Skeletal muscle cell (primary cell): ENCODE measurements at regions not wholly inside any gene's neighbourhood (a gene's known extent, or its start where the extent isn't known, plus 50 kb on each side); places are given as distances from the start of the nearest gene placed in this dataset.

Experiments
- DNase-seq: peaks from one replicate; pipeline ENCODE4 v3.0.0-alpha.2; 2010; ENCODE audit warnings: low read depth
- H3K4me3 ChIP-seq: 2 replicates; pipeline ENCODE4 v1.5.1; 2011; ENCODE audit warnings: low read depth, mild to moderate bottlenecking, control low read depth, low read length, moderate library complexity

DNA sequence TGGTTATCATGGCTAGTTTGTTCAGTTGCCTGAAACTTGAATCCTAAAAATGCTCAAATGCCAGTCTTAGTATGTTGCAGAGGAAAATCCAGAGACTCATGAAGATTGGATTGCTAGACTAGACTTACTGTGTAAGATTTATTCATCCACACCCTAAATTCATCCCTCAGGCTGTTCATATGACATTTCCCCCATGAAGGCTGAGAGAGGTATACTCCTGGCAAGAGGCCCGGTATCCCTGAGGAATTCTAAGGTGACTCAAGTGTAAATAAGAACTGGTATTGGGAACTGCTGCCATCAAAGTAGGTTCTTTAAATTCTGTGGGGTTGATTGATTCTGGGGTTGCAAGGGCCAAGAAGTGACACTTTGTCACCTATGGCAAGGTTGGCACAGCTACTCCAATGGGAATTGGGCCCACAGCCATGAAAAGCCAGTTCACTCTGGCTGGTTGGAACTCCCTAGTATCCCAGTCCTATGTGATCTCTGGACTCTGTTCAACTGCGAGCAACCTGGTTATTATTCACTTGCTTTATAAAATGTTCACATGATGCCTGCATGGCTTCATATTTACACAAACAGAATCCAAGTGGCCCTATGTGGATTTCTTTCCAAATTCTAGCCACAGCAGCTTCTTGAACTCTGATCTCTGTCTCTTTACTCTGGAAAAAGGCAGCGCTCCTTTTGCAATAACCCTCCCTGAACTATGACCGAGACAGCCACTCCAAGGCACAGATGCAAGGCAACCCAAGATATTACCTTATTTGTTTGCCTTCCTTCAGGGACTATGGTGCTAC is 429.1 kb downstream of the CBLN2 start:
- H3K4me3 ChIP-seq: no peak overlapping the region
- no peak for DNase-seq

DNA sequence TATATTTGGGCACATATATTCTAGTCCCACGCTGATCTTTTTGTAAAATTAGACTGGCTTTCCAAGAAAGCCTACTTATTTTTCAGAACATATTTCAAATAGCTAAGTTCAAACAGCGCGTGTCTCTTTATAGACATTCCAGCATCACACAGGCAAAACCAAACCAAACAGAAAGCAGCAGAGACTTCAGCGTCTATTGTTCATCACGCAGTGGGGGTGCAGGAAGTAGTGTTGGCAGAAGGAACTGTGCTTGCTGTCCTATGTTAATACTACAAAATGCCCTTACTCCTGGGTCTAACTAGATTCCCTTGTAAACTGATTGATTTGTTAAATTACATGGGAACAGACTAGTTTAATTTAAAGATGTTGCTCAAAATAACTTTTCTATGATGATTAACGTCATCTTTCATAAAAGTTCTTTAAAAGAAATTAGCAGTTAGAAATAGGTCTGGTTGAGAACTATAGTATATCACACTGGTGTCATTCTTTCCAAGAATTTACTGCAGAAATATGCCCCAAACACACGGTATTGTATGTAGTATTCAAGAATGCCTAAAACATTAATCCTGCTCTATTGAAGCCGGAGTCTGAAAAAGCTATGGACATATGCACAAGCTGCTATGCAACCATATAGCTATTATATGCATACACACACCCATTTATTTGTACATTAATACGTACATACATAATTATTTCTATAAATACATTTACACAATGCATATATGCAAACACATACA is 436.3 kb downstream of the CBLN2 start:
- no peak for DNase-seq

DNA sequence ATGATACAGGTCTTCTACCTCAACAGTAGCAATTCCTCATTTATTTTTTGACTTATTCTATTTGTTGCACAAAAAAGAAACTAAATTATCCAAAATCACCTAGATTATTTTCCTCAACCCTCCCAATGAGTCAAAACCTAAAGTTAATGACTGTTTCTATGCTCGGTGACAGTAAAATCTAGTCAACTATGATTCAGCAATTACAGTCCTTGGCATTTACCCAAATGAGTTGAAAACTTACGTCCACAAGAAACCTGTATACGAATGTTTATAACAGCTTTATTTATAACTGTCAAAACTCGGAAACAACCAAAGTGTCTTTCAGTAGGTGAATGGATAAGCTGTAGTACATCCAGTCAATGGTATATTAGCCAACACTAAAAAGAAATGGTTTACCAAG is 439.3 kb downstream of the CBLN2 start:
- no peak overlapping the region for H3K4me3 ChIP-seq
- no peak for DNase-seq

More for the DNA sequence above, 436.3 kb downstream of the CBLN2 start:
- no peak overlapping the region for H3K4me3 ChIP-seq

- H3K4me3 ChIP-seq: no peak overlapping the region
Observed at GRCh38 chr18:72102412-72102811, 441.7 kb downstream of the CBLN2 start.

DNA sequence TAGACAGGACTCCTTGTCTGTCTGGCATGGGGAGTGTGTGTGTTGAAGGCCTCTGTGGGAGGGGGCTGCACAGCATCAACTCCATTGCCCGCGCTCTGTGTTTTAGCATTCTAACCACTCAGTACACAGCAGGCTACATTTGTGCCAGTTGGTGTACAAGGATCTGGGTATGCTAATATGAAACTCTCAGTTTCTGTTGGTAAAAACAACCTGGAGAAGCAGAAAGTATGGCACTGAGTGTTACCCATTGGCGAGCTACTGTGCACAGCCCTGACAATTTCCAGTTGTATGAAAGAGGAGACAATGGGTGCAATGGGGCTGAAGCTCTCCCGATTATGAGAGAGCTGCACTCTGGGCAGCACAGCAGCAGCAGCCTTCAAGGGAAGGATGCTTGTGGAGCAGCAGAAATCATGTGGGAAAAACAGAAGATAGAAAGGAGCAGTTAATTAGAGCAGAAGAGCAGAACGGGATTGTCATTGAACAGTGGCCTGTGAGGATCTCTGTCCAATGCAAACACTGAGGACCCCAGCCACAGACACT is 443.6 kb downstream of the CBLN2 start:
- no peak for DNase-seq
- no peak overlapping the region for H3K4me3 ChIP-seq

More at GRCh38 chr18:72102412-72102811, 441.7 kb downstream of the CBLN2 start:
- no peak for DNase-seq

GRCh38 chr18:72091369-72091768 is 452.8 kb downstream of the CBLN2 start:
- DNase-seq: no peak
- no peak overlapping the region for H3K4me3 ChIP-seq

DNA sequence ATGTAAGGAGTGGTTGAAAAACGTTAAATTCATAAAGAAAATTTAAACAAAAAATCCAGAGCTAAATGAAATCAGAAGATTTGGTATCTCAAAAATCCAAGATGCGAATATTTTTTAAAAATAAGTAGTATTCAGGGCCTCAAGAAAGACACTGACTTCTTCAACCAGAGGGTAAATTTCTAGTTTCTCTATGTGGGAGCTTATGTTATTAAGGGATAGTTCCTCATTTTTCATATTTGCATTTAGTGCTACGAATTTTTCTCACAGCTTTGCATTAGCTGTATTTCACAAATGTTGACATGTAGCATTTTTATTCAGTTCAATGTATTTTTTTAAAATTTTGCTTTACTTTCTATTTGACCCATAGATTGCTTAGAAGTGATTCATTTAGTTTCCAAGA is 454.7 kb downstream of the CBLN2 start:
- DNase-seq: no peak
- H3K4me3 ChIP-seq: no peak overlapping the region

DNA sequence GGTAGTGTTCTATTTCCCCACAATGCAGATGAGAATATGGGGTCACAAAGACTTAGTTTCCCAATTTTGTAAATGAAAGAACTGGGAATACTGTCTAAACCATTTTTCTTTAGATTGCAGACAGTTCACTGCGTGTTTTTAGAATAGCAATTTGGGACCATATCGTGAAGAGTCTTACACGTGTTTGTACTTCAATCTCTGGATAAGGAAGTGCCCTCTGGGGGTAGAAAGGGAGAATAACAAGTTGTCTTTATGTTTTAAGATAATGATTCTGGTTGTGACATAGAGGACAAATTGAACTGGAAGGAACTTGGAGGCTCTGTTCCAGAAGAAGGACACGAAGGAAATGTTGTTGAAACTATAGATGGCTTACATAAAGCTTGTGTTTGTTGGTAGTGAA is 457.7 kb downstream of the CBLN2 start:
- H3K4me3 ChIP-seq: no peak overlapping the region
- DNase-seq: no peak

- DNase-seq: no peak
Observed at GRCh38 chr18:72075040-72075439, 469.1 kb downstream of the CBLN2 start.

DNA sequence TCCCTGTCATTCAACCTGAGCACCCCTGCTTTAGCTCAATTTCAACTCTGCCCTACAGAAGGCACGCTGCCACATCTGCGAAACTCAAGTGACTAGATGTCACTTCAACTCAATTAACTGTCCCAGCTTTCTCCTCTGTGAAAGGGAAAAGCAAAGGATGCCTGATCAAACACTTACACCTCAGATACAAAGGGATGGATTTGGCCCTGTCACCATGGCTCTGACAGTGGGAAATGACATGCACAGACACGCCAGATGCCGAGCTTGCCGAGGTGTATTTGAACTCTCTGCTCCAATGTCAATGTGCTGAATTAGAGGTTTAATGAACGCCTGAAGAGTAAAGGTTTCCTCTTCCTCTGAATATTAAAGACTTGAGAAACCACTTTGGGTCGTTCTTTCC is 481.1 kb downstream of the CBLN2 start:
- H3K4me3 ChIP-seq: no peak overlapping the region
- DNase-seq: no peak

More at GRCh38 chr18:72075040-72075439, 469.1 kb downstream of the CBLN2 start:
- H3K4me3 ChIP-seq: no peak overlapping the region

DNA sequence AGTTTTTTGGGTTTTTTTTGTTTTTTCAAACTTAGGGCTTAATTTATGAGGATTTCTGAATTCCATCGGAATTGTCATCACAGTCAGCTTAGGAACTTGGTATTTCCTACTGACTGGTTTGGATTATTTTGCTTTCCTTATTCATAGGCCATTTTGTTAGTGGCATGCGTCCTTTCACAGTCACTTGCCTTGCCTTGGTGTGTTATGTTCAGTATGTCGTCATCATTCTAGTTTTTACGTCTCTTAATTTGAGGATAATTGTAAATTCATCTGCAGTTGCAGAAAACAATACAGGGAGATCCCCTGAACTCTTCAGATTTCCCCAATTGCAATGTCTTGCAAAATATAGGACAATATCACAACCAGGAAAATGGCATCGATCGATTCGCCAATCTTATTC is 485.3 kb downstream of the CBLN2 start:
- DNase-seq: no peak
- no peak overlapping the region for H3K4me3 ChIP-seq

- no peak overlapping the region for H3K4me3 ChIP-seq
- DNase-seq: no peak
Observed at GRCh38 chr18:72056171-72056570, 488.0 kb downstream of the CBLN2 start.

GRCh38 chr18:72041313-72042032 is 502.7 kb downstream of the CBLN2 start:
- no peak overlapping the region for H3K4me3 ChIP-seq

GRCh38 chr18:72013427-72013850 is 530.7 kb downstream of the CBLN2 start:
- no peak overlapping the region for H3K4me3 ChIP-seq
- peak; percentile 5 for DNase-seq

More at GRCh38 chr18:72041313-72042032, 502.7 kb downstream of the CBLN2 start:
- no peak for DNase-seq

- DNase-seq: no peak
- H3K4me3 ChIP-seq: no peak overlapping the region
Observed at GRCh38 chr18:71998547-71999097, 545.5 kb downstream of the CBLN2 start.

DNA sequence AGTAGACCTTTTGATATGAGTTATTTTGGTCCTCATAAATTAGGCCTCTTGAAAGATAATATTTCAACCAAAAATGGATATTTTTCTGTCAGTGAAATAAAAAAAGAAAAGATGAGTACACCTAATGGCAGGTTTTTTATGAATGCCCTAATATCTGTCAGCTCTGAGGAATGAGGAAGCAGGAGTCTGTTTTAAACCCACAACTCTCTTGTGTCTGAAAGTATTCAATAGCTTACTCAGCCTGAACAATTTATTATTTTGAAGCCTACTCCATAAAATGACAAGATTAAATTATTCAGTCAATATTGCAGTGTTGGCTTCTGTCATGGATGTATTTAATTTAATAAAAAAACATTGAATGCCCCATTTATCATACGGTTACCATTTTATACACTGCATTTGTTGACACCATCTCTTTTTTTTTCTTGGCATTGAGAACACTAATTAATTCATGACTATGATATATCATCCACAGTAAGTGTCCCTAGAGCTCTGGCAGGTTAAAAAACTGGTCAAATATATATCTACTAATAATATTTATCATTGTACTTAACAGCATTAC is 548.2 kb downstream of the CBLN2 start:
- no peak overlapping the region for H3K4me3 ChIP-seq
- no peak for DNase-seq

DNA sequence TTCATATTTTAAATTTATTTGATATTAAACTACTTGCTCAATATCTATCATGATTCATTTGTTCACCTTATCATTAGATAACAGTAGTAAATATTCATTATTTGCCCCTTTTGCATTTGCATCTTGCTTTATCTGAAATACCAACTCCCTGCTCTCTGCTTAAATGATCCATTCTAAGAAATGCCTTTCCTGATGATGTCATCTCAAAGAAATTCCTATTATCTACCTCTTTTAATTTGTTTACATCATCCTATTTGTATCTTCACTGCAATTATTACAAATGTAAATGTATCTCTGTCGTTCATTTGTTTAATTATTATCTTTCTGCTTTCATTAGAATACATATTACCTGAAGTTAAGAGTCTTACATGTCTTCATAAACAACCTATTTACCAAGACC is 549.9 kb downstream of the CBLN2 start:
- no peak overlapping the region for H3K4me3 ChIP-seq
- DNase-seq: no peak

DNA sequence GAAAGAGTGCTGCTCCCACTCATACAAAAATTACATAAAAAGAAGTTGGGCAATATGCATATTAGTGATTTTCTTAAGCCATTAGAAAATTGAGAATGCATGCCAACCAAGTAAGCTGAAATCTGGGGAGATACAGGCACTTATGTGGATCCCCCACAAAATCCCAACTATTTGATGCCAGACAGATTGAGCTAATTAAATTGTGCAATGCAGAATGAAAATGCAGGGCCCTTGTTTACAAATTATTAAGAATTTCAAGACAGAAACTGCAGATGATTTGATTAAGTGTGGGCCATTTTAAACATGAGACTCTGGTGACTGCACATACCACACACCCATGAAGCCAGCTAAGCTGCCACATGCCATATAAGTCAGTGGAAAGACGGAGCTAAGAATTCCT is 554.5 kb downstream of the CBLN2 start:
- DNase-seq: no peak

DNA sequence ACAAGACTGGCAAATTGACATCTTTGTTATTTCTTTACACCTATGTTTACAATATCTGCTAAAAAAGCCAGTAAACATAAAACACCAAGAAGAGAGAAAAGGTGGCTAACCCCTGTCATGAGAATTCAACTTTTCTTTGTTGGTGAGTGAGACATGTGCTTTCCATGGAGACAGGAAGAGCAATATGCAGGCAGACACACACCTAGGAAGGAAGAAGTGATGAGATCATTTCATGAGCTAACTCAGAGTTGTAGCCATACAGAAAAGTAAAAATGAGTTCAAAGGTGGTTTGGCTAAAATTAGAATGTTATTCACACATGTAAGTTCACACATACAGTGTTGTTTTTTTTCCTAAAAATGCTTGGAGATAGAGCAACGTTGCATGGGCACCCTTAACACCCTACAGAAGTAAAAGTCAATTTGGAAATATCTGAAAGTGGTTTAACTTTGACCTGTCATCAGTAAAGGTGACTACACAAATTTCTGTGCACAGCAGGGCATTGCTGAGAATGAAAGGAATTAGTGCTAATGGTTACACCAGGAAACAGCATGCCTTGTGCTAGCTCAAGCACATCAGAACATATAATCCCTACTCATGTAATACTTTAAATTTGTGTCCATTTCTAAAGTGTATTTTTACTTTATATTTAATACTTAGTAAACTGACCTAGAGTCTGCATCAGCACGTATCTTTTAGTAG is 557.6 kb downstream of the CBLN2 start:
- no peak overlapping the region for H3K4me3 ChIP-seq
- DNase-seq: no peak

More for the DNA sequence above, 554.5 kb downstream of the CBLN2 start:
- no peak overlapping the region for H3K4me3 ChIP-seq
